Transverse colon (tissue), 4 donors: ENCODE measurements at regions not wholly inside any gene's neighbourhood (a gene's known extent, or its start where the extent isn't known, plus 50 kb on each side); places are given as distances from the start of the nearest gene placed in this dataset.

Source experiments
- DNase-seq: peaks from one replicate; pipeline ENCODE4 v3.0.0-alpha.2; 2019
- H3K27ac ChIP-seq, 4 donors: fragments of 200-600 bp; sonication (generic); 2 replicates each; pipeline ENCODE4 v1.5.1; 2016 to 2018; ENCODE audit warnings: inconsistent platforms in 4 of 4
- H3K27me3 ChIP-seq: fragments of 200-600 bp; sonication (generic); 2 replicates; pipeline ENCODE4 v1.5.1; 2017; ENCODE audit warnings: inconsistent platforms
- H3K36me3 ChIP-seq, 4 donors: fragments of 200-600 bp; sonication (generic); 2 replicates each; pipeline ENCODE4 v1.5.1; 2017 to 2019; ENCODE audit warnings: inconsistent platforms in 4 of 4
- H3K4me1 ChIP-seq, 4 donors: fragments of 200-600 bp; sonication (generic); 2 replicates each; pipeline ENCODE4 v1.5.1; 2017 to 2020; ENCODE audit warnings: inconsistent platforms in 4 of 4
- H3K4me3 ChIP-seq, 4 donors: fragments of 200-600 bp; sonication (generic); 1 replicate in 1 of 4; 2 replicates in 3 of 4; pipeline versions ENCODE4 v1.5.1 to v1.6.1; 2017 to 2019; ENCODE audit warnings: inconsistent platforms in 4 of 4
- H3K9me3 ChIP-seq, 2 donors: fragments of 200-600 bp; sonication (generic); 2 replicates each; pipeline ENCODE4 v1.5.1; 2017 to 2019; ENCODE audit warnings: inconsistent platforms in 2 of 2
- EP300 ChIP-seq: sonication (generic); formaldehyde crosslinking; IDR thresholded peaks from one replicate; pipeline ENCODE4 v1.6.1; 2017; ENCODE audit warnings: antibody characterized with exemption, low read depth
- POLR2A ChIP-seq: fragments of 450-650 bp; IDR thresholded peaks from one replicate; pipeline ENCODE4 v1.6.1; 2016; ENCODE audit warnings: antibody characterized with exemption, mild to moderate bottlenecking, moderate library complexity
- POLR2AphosphoS5 ChIP-seq, 3 donors: sonication (generic); formaldehyde crosslinking; IDR thresholded peaks; one replicate each; pipeline ENCODE4 v1.6.1; 2016; ENCODE audit warnings: antibody characterized with exemption in 3 of 3
- WGBS, 2 donors: methylation state at CpG; one replicate each; pipeline ENCODE4 v1.1.5; 2018; ENCODE audit warnings: low coverage in 1 of 2; 5-methylcytosine and 5-hydroxymethylcytosine counted together
- in situ Hi-C, 4 donors: fragments of 200-750 bp; cut with MboI; loops; one replicate each; pipeline versions ENCODE4 v1.15.0 to v1.15.1; 2017; ENCODE audit warnings: low sequenced_read_pairs in 3 of 4, low pct_ligation_motif_present in 1 of 4, low pct_unique_long_range_greater_than_20kb in 1 of 4
- intact Hi-C: fragments of 100-400 bp; cut with DNase I; formaldehyde crosslinking; loops from one replicate; pipeline ENCODE4 v1.15.1; 2023; ENCODE audit warnings: low total_unique reads
- TF ChIP-seq, protein P1 (sequence below), 5 experiments: fragments of 200-600 bp in 3 of 5; fragments of 450-650 bp in 2 of 5; sonication (generic) in 3 of 5; IDR thresholded peaks; 1 replicate in 2 of 5; 2 replicates in 3 of 5; pipeline ENCODE4 v1.5.1; 2016 to 2017; ENCODE audit warnings: antibody characterized with exemption in 5 of 5, inconsistent platforms in 3 of 5, mild to moderate bottlenecking in 2 of 5, moderate library complexity in 1 of 5

DNA sequence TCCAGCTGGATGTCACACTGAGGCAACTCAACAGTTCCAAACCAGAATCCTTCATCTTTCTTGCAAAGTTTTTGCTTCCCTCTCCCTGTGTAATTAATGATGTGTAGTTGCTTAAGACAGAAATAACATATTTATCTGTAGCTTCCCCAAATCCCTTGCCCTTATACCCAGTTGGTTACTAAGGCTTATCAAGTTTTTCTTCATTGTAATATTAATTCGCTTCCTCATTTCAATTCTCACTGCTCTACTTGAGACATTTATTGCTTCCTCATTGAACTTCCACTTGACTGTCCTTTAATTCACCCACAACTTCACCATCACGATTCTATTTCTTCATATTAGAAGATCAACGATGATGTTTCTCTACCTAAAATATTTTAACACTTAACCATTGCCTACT is 386.6 kb upstream of the CPEB2 start:
- intact Hi-C loops, result no loop called here
- in situ Hi-C loops, result no loop called here
- Histone ChIP-seq H3K4me1 (no peaks in the 10 kb centered on the region), H3K27ac (no peak overlapping the region), H3K36me3 (no peaks in the 10 kb centered on the region), H3K9me3 (no peaks in the 10 kb centered on the region), H3K27me3 (no peaks in the 10 kb centered on the region), H3K4me3 (no peak overlapping the region)
- no peak for DNase-seq
- 63 to 64% methylated on average over 1 to 3 of the region's 3 CpGs for WGBS, 2 donors
- TF ChIP-seq POLR2A, result no peak
- no peak for TF ChIP-seq POLR2AphosphoS5 (IDR thresholded peaks at IDR 0.05)
- no peak for TF ChIP-seq EP300
- TF ChIP-seq, protein P1, sequence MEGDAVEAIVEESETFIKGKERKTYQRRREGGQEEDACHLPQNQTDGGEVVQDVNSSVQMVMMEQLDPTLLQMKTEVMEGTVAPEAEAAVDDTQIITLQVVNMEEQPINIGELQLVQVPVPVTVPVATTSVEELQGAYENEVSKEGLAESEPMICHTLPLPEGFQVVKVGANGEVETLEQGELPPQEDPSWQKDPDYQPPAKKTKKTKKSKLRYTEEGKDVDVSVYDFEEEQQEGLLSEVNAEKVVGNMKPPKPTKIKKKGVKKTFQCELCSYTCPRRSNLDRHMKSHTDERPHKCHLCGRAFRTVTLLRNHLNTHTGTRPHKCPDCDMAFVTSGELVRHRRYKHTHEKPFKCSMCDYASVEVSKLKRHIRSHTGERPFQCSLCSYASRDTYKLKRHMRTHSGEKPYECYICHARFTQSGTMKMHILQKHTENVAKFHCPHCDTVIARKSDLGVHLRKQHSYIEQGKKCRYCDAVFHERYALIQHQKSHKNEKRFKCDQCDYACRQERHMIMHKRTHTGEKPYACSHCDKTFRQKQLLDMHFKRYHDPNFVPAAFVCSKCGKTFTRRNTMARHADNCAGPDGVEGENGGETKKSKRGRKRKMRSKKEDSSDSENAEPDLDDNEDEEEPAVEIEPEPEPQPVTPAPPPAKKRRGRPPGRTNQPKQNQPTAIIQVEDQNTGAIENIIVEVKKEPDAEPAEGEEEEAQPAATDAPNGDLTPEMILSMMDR (IDR thresholded peaks at IDR 0.05), result no peak

DNA sequence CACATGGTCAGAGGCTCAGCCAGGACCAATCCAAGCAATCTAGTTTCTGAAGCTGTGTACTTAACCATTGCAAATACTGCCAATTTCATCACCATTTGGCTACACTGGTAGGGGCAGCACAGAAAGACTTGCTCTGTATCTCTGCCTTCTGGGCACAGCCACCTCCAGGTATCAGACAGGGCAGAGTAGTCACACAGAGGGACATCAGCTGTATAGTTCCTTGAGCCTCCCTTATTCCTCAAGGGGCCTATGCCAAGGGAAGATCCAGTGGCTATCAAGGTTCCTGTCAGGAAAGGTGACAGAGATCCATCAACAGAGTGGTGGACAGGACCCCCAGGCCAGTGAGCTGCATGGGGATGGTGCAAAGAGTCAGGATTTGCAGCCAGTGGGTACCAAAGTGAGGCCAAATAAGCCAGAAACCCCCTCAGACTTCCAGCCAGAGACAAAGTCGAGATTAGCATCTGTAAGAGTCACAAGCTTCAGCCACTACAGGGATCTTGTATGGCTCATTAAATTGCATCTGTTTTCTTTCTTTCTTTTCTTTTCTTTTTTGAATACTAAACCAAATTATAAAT is 381.6 kb upstream of the CPEB2 start:
- in situ Hi-C loops, result no loop called here
- H3K27ac ChIP-seq, result no peak overlapping the region
- intact Hi-C loops, result no loop called here
- DNase-seq, result no peak
- H3K4me1 ChIP-seq, result no peaks in the 10 kb centered on the region
- TF ChIP-seq EP300, result no peak
- TF ChIP-seq POLR2AphosphoS5 (IDR thresholded peaks at IDR 0.05), result no peak
- TF ChIP-seq, protein P1 (IDR thresholded peaks at IDR 0.05), result no peak
- no peaks in the 10 kb centered on the region for H3K36me3 ChIP-seq
- 14 to 46% methylated on average over 1 of the region's 1 CpG for WGBS, 2 donors
- no peaks in the 10 kb centered on the region for H3K27me3 ChIP-seq
- H3K4me3 ChIP-seq, result no peak overlapping the region
- no peaks in the 10 kb centered on the region for H3K9me3 ChIP-seq

DNA sequence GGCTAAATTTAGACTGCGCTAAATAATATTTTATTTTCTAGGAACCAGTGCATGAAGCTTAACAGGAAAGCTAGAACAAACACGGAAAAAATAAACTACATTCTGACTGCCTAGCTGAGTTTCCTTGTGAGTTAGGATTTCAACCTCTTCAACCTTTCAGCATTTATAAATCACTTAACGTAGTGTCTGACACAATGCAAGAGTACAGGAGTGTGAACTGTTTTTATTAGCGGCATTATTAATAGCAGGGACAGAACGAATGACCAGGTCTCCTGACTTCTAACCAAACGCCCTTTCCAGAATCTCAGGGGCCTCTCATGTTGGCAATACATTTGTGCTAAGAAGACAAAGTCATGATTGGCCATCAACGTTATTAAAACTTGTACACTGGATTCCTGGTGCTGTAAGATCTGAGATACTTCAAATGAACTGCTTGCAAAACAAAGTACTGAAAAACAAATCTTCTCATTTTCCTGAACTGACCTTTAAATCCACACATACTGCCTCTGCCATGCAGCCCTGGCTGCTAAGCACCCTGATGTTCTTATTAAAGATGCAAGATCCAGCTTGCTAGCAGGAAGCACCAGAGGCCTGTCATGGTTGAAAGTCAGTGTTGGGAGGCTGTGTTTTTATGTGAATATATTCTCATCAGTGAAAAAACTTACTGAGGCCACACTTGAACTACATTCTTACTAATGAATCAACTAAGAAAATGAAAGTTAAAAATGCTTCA is 380.4 kb upstream of the CPEB2 start:
- Histone ChIP-seq H3K9me3 (no peaks in the 10 kb centered on the region), H3K27me3 (no peaks in the 10 kb centered on the region), H3K4me3 (no peak overlapping the region), H3K27ac (peak overlapping the region in 1 of 4 donors; percentile 21), H3K4me1 (no peaks in the 10 kb centered on the region), H3K36me3 (no peaks in the 10 kb centered on the region)
- TF ChIP-seq, protein P1 (IDR thresholded peaks at IDR 0.05), result no peak
- TF ChIP-seq POLR2AphosphoS5 (IDR thresholded peaks at IDR 0.05) (no peak), EP300 (no peak), POLR2A (no peak)
- DNase-seq, result no peak
- 61 to 69% methylated on average over 7 of the region's 7 CpGs for WGBS, 2 donors
- in situ Hi-C loops (no loop called here), intact Hi-C loops (no loop called here)

DNA sequence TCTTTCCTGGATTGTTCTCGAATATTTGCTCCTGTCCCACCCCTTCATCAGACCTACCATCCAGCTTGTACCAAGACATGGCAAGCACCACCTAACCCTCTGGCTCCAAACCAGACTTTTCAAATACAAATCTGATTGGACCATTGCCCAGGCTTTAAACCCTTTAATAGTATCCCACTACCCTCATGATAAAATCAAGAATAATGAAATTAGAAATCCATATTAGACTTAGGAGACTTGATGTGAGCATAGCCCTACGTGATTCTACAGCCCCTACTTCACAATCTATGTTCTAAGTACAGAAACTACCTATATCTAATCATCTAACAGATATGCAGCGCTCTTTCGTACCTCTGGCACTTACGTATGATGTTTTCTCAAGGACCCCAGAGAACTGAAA is 375.2 kb upstream of the CPEB2 start:
- in situ Hi-C loops, result no loop called here
- no peaks in the 10 kb centered on the region for H3K4me1 ChIP-seq
- no peak overlapping the region for H3K27ac ChIP-seq
- H3K9me3 ChIP-seq, result no peaks in the 10 kb centered on the region
- no peak for DNase-seq
- no peaks in the 10 kb centered on the region for H3K27me3 ChIP-seq
- H3K4me3 ChIP-seq, result no peak overlapping the region
- WGBS, 2 donors, result 81% methylated on average over 4 to 5 of the region's 5 CpGs
- H3K36me3 ChIP-seq, result no peaks in the 10 kb centered on the region
- intact Hi-C loops, result no loop called here
- TF ChIP-seq POLR2A (no peak), POLR2AphosphoS5 (IDR thresholded peaks at IDR 0.05) (no peak), EP300 (no peak)
- TF ChIP-seq, protein P1 (IDR thresholded peaks at IDR 0.05), result no peak
